D721Med (cell line): ENCODE measurements at regions not wholly inside any gene's neighbourhood (a gene's known extent, or its start where the extent isn't known, plus 50 kb on each side); places are given as distances from the start of the nearest gene placed in this dataset.
"Not testable (repeated sequence)": the region's sequence is repeated elsewhere in the genome, so short reads cannot be mapped to it uniquely, and the experiment has no call there.

ENCODE experiments used
- DNase-seq: peaks from one replicate; pipeline ENCODE4 v3.0.0; 2011; ENCODE audit warnings: low spot score; ENCODE audit not compliant: insufficient read length
- FAIRE-seq: peaks from 2 replicates; lab custom pipeline; 2011; peaks lifted over from hg19 to GRCh38; lab: Jason Lieb, UNC
- TF ChIP-seq, protein P1 (sequence below): IDR thresholded peaks from 2 replicates; pipeline ENCODE4 v1.5.1; 2012; ENCODE audit warnings: mild to moderate bottlenecking, control low read depth; ENCODE audit not compliant: insufficient read depth; ENCODE audit errors: missing control alignments

DNA sequence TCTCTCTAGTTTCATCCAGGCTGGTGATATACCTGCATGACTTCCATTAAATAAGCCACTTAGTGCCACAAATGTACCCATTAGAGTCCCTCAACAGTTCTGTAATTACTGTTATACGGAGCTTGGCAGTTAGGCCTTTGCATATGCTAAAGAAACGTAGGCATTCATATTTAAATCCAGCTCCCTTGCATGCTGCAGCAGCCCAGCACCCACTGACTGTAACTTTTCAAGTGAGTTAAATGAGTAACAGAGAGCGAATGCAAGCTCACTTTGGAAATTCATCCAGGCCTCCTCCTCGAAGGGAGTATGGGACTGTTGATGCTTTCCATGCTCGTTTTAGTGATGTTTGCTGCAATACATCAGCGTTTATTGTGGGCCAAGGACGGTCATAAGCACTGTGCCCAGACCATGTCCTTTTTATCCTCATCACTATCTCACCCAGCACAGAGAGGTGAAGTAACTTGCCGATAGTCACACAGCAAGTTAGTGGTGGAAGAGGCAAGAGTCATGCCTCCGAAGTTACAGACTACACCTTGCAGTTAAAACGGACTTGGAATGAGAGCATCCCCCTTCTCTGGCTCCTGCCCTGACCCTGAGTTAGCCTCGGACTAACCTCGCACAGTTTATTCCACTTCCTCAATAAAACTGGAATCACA, 179.4 kb upstream of the PDE10A start:
- DNase-seq (no peak), FAIRE-seq (no peak)
- TF ChIP-seq, protein P1, sequence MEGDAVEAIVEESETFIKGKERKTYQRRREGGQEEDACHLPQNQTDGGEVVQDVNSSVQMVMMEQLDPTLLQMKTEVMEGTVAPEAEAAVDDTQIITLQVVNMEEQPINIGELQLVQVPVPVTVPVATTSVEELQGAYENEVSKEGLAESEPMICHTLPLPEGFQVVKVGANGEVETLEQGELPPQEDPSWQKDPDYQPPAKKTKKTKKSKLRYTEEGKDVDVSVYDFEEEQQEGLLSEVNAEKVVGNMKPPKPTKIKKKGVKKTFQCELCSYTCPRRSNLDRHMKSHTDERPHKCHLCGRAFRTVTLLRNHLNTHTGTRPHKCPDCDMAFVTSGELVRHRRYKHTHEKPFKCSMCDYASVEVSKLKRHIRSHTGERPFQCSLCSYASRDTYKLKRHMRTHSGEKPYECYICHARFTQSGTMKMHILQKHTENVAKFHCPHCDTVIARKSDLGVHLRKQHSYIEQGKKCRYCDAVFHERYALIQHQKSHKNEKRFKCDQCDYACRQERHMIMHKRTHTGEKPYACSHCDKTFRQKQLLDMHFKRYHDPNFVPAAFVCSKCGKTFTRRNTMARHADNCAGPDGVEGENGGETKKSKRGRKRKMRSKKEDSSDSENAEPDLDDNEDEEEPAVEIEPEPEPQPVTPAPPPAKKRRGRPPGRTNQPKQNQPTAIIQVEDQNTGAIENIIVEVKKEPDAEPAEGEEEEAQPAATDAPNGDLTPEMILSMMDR, result no peak

DNA sequence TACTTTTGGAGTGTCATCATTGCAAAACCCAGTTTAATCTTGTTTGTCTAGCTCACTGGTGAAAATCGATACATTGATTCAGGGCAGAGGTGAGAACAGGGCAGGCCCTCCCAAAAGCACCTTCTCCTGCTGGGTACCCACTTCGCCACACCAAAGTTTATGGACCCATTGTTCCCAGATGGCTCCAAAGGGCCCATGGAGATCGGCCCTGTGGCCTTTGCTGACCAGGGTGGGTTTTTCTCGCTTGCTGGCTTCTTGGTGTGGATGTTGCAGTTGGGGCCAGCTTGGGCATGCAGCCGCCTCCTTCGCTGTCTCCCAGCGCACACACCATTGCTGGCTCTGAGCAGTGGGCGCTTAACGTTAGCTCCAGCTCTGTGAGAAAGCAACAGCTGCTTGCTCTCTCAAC, 178.1 kb upstream of the PDE10A start:
- TF ChIP-seq, protein P1, result no peak
- FAIRE-seq, result no peak
- DNase-seq, result no peak

GRCh38 chr6:165837948-165838745, 175.1 kb upstream of the PDE10A start:
- FAIRE-seq, result no peak
- TF ChIP-seq, protein P1, result no peak
- DNase-seq, result no peak

- DNase-seq, FAIRE-seq: not testable (repeated sequence)
Observed at GRCh38 chr6:165836648-165837047, 173.6 kb upstream of the PDE10A start.

DNA sequence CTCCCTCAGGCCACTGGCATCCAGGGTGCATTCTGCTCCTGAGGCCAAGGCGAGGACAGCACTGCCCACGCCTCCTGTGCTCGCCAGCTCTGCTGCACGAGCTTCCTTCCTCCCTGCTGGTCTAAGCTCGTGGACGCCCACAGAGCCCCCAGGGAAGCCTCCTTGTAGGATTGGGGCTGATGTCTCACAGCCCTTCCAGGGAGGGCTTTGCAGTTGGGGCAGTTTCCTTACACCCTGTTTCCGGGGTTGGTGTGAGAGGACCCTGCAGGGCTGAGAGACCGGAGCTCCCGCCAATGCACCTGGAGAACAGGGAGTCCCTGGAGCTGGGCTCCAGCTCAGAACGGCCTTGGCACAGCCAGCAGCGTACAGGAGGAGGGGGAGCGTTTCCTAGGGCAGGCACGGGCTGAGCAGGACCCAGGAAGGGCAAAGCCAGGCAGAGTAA, 172.4 kb upstream of the PDE10A start:
- FAIRE-seq (no peak), DNase-seq (no peak)
- TF ChIP-seq, protein P1, result no peak

DNA sequence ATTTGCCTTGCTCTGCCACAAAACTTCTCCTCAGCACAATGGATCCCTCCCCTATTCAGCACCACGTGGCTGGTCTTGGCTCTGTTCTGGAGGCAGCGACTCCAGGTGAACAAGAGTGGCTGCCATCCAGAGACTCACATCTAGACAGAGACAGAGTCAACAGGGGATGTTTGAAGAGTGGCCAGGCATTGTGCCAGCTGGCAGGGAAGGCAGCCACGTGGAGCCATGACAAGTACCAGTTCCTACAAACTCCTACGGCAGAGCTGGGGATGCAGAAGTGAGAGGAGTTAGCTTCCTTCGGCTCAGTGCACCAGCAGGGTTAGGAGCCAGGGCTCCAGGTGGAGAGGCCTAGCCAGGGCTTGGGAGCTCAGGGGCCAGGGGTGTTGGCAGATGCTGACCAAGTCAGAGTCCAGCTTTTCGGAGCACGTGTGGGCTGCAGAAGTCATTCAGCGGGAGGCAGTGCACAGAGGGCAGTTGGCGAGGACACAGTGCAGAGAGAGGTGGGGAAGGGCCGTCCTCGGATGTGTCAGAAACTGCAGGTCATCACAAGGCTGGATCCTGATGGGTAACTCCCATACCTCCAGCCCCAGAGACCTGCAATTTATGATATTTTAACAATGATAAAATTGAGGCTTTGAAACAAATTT, 171.7 kb upstream of the PDE10A start:
- TF ChIP-seq, protein P1, result no peak
- DNase-seq (no peak), FAIRE-seq (no peak)

- DNase-seq (no peak), FAIRE-seq (no peak)
- TF ChIP-seq, protein P1, result no peak
Observed at GRCh38 chr6:165833355-165833754, 170.3 kb upstream of the PDE10A start.
